Heart right ventricle (tissue), 16 donors: ENCODE measurements at regions not wholly inside any gene's neighbourhood (a gene's known extent, or its start where the extent isn't known, plus 50 kb on each side); places are given as distances from the start of the nearest gene placed in this dataset.

ENCODE experiments used
- ATAC-seq, 8 donors: fragments of 200-7000 bp; cut with Tn5 transposase; one replicate each; pipeline ENCODE4 v1.9.1; 2020; ENCODE audit warnings: mild to moderate bottlenecking in 8 of 8, moderate library complexity in 8 of 8, moderate number of reproducible peaks in 1 of 8
- DNase-seq, 2 donors: peaks; one replicate each; pipeline ENCODE4 v3.0.0-alpha.2; 2020
- H3K27ac ChIP-seq, 10 donors: fragments of 200-600 bp; sonication (generic) in 2 of 10; one replicate each; pipeline versions ENCODE4 v1.5.0 to v1.8.0; 2020 to 2022; ENCODE audit warnings: mild to moderate bottlenecking in 3 of 10
- H3K27me3 ChIP-seq, 7 donors: fragments of 200-600 bp; one replicate each; pipeline ENCODE4 v1.8.0; 2021 to 2022; ENCODE audit warnings: mild to moderate bottlenecking in 2 of 7
- H3K36me3 ChIP-seq, 9 donors: fragments of 200-600 bp; sonication (generic) in 1 of 9; one replicate each; pipeline versions ENCODE4 v1.5.0 to v1.8.0; 2020 to 2022; ENCODE audit warnings: mild to moderate bottlenecking in 2 of 9
- H3K4me1 ChIP-seq, 9 donors: fragments of 200-600 bp; sonication (generic) in 1 of 9; one replicate each; pipeline versions ENCODE4 v1.5.0 to v1.8.0; 2020 to 2022; ENCODE audit warnings: mild to moderate bottlenecking in 4 of 9
- H3K4me3 ChIP-seq, 10 donors: fragments of 200-600 bp; sonication (generic) in 2 of 10; one replicate each; pipeline versions ENCODE4 v1.5.0 to v1.8.0; 2020 to 2022; ENCODE audit warnings: mild to moderate bottlenecking in 7 of 10, moderate library complexity in 2 of 10
- H3K9me3 ChIP-seq, 11 donors: fragments of 200-600 bp in 10 of 11; sonication (generic) in 2 of 11; one replicate each; pipeline versions ENCODE4 v1.5.0 to v1.8.0; 2013 to 2022; ENCODE audit warnings: mild to moderate bottlenecking in 2 of 11, control low read depth in 1 of 11, moderate library complexity in 1 of 11
- WGBS, 2 donors: extraction: QIAGEN DNeasy Blood & Tissue Kit; methylation state at CpG; one replicate each; pipeline ENCODE4 v1.1.7; 2013; ENCODE audit warnings: inconsistent platforms in 1 of 2; 5-methylcytosine and 5-hydroxymethylcytosine counted together
- intact Hi-C, 10 donors: fragments of 100-400 bp; cut with DNase I; formaldehyde crosslinking; loops; one replicate each; pipeline versions ENCODE4 v1.11.1 to v1.14.2; 2022
- TF ChIP-seq, protein P1 (sequence below), 9 donors: fragments of 200-600 bp; sonication (generic) in 2 of 9; IDR thresholded peaks; one replicate each; pipeline versions ENCODE4 v1.5.0 to v1.8.0; 2021 to 2022; ENCODE audit warnings: antibody characterized with exemption in 9 of 9, mild to moderate bottlenecking in 5 of 9, moderate library complexity in 1 of 9
- donor health status: Arrhythmogenic right ventricular cardiomyopathy.
- donor health status: ischemic (EF 13 %, LVEDD 7.1; RV severe dilation, severe dysfunction).
- donor health status: healthy with polysubstance abuse.
- donor health status: DM: no; HTN: yes; CAD: no.
- donor health status: DM: no; HTN: no; CAD: no.
- donor health status: ischemic (EF 25% LVEDD 6.9; RV normal size, moderate dysfunction).
- donor health status: ischemic (EF 25% LVEDD 5.7; RV mildly dilated, moderate dysfunction).
- donor health status: healthy.
- donor health status: DM: yes; HTN: yes; CAD: no.
- donor health status: Ischemic cardiomyopathy.
- donor health status: ischemic (EF 35%, LVEDD 5.7; RV mildly dilated, moderate dysfunction).
- donor health status: nonischemic (EF 11% LVEDD 7.7; RV severe dilation, severe dysfunction).
- donor health status: DM: yes; HTN: yes; CAD: no.
- donor health status: PGD.
- donor health status: ischemic (EF 29% LVEDD 5.4; RV normal size, mild dysfunction).
- donor health status: nonischemic (EF 23%, LVEDD 6.1; RV moderate dilation, normal function).

DNA sequence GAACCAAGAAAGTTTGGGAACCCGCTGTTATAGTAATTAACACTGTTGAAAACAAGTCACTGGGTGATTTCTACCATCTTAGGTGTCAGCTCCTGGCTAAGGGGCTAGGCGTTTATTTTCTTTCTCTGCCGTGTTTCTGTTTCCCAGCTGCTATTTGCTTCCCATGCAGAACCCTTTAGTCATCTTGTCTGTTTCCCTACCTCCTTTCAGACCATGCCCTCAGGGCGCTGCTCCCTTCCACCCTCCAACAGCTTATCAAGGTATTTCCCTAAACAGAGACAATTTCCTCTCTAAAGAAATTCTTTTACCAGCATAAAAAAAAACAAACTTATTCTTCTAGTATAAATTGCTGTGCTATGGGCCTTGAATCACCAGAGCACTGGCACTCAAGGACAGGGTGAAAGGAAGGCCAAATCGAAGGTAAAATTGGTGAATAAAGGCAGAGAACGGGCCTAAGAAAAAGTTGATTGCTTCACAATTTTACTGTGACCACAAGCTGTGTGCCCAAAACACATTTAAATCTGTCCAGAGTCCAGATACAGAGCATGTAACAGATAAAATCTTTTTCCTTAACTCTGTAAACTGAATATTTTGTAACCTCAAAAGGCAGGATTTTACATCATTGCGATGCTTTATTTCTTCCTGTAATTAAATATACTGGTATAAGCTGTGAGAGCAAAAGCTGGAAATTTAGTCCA lies 319.2 kb downstream of the ZNF621 start:
- WGBS, 2 donors = 75 to 81% methylated on average over 7 of the region's 7 CpGs
- DNase-seq (no peak), ATAC-seq (no peak)
- intact Hi-C loops = loop anchor here in 3 of 10 donors (10.0 kb wide), 2 partner anchors 259 to 351 kb away; partner anchors contain the start of gene CTNNB1 (in 1 of the 3)
- peak overlapping the region in 1 of 10 donors; percentile 33 for H3K27ac ChIP-seq
- H3K4me3 ChIP-seq = no peak overlapping the region
- H3K9me3 ChIP-seq = peaks cover 0 to 14% (median 0%) of the 10 kb centered on the region in 11 donors
- no peaks in the 10 kb centered on the region for H3K27me3 ChIP-seq
- TF ChIP-seq, protein P1, sequence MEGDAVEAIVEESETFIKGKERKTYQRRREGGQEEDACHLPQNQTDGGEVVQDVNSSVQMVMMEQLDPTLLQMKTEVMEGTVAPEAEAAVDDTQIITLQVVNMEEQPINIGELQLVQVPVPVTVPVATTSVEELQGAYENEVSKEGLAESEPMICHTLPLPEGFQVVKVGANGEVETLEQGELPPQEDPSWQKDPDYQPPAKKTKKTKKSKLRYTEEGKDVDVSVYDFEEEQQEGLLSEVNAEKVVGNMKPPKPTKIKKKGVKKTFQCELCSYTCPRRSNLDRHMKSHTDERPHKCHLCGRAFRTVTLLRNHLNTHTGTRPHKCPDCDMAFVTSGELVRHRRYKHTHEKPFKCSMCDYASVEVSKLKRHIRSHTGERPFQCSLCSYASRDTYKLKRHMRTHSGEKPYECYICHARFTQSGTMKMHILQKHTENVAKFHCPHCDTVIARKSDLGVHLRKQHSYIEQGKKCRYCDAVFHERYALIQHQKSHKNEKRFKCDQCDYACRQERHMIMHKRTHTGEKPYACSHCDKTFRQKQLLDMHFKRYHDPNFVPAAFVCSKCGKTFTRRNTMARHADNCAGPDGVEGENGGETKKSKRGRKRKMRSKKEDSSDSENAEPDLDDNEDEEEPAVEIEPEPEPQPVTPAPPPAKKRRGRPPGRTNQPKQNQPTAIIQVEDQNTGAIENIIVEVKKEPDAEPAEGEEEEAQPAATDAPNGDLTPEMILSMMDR (IDR thresholded peaks at IDR 0.05) = no peak
- no peaks in the 10 kb centered on the region for H3K36me3 ChIP-seq
- peaks cover 0 to 28% (median 10%) of the 10 kb centered on the region in 9 donors for H3K4me1 ChIP-seq

DNA sequence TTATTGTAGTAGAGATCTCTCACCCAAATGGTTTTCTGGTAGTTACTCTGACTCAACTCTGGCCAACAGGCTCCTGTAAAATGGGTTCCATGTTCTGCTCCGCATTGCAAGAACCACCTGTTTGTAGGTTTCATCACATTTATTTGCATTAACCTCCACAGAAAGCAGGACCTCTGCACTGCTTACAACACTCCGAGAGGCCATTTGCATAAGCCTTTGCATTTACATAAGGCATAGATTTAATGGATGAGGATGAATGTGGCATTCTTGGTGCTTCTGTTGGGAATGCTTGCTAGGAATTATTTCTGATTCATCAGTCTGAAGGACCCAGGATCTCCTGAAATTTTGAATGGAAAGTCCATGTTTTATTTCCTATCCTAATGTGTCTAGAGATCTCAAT lies 320.1 kb downstream of the ZNF621 start:
- no peak for ATAC-seq
- Histone ChIP-seq H3K27ac (no peak overlapping the region), H3K27me3 (no peaks in the 10 kb centered on the region), H3K4me3 (no peak overlapping the region), H3K4me1 (peaks cover 0 to 28% (median 10%) of the 10 kb centered on the region in 9 donors), H3K9me3 (peaks cover 0 to 14% (median 0%) of the 10 kb centered on the region in 11 donors), H3K36me3 (no peaks in the 10 kb centered on the region)
- TF ChIP-seq, protein P1 (IDR thresholded peaks at IDR 0.05) = no peak
- 97 to 98% methylated on average over 2 of the region's 2 CpGs for WGBS, 2 donors
- DNase-seq = no peak
- intact Hi-C loops = loop anchor here in 4 of 10 donors (5.0 to 10.0 kb wide), 3 partner anchors 260 to 352 kb away; partner anchors contain the start of gene CTNNB1 (in 2 of the 4)

DNA sequence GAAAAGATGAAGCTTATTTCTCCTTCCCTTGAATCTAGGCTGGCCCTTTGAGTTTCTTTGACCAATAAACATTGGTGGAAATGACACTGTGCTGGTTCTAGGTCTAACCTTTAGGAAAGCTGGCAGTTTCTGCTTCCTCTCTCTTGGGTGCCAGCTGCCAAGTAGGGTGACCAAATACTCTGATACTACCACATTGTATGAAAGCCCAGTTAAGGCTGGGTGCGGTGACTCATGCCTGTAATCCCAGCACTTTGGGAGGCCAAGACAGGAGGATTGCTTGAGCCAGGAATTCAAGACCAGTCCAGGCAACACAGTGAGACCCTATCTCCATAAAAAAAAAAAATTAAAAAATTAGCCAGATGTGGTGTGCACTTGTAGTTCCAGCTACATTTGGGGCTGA lies 320.7 kb downstream of the ZNF621 start:
- H3K27ac ChIP-seq = no peak overlapping the region
- no peak for DNase-seq
- no peak for ATAC-seq

DNA sequence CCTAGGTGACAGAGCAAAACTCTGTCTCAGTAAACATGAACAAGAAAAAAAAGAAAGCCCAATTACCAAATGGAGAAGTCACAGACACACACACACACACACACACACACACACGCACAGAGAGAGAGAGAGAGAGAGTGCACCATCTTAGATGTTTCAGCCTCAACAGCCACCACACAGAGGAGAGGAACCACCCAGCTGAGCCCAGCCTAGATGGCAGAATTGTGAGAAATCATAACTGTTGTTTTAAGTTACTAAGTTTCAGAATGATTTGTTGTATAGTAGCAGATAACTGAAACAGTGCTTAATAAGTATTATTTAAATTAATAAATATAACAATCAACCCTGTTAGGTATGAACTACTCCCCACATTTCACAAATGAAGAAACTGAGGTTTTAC lies 321.2 kb downstream of the ZNF621 start:
- ATAC-seq (no peak), DNase-seq (no peak)
- Histone ChIP-seq H3K27ac (no peak overlapping the region), H3K4me3 (no peak overlapping the region), H3K27me3 (no peaks in the 10 kb centered on the region), H3K36me3 (no peaks in the 10 kb centered on the region), H3K9me3 (peaks cover 0 to 14% (median 0%) of the 10 kb centered on the region in 11 donors), H3K4me1 (peaks cover 0 to 28% (median 10%) of the 10 kb centered on the region in 9 donors)
- 30 to 53% methylated on average over 1 of the region's 1 CpG for WGBS, 2 donors
- intact Hi-C loops = loop anchor here in 4 of 10 donors (5.0 to 10.0 kb wide), 3 partner anchors 261 to 351 kb away; partner anchors contain the start of gene CTNNB1 (in 2 of the 4)
- TF ChIP-seq, protein P1 (IDR thresholded peaks at IDR 0.05) = no peak

More for the DNA sequence above, 320.7 kb downstream of the ZNF621 start:
- Histone ChIP-seq H3K36me3 (no peaks in the 10 kb centered on the region), H3K9me3 (peaks cover 0 to 14% (median 0%) of the 10 kb centered on the region in 11 donors), H3K4me1 (peaks cover 0 to 28% (median 10%) of the 10 kb centered on the region in 9 donors), H3K4me3 (no peak overlapping the region), H3K27me3 (no peaks in the 10 kb centered on the region)
- TF ChIP-seq, protein P1 (IDR thresholded peaks at IDR 0.05) = no peak
- intact Hi-C loops = loop anchor here in 4 of 10 donors (5.0 to 10.0 kb wide), 3 partner anchors 261 to 352 kb away; partner anchors contain the start of gene CTNNB1 (in 2 of the 4)
- 98 to 100% methylated on average over 1 of the region's 1 CpG for WGBS, 2 donors
